GM12878 (cell line): ENCODE measurements at regions not wholly inside any gene's neighbourhood (a gene's known extent, or its start where the extent isn't known, plus 50 kb on each side); places are given as distances from the start of the nearest gene placed in this dataset.

Experiments
- ATAC-seq: fragments of 200-7000 bp; cut with Tn5 transposase; 3 replicates; pipeline ENCODE4 v1.9.1; 2020; ENCODE audit warnings: mild to moderate bottlenecking, moderate library complexity
- BruUV-seq: library from RNA; stranded (reverse); fragments of 400-500 nt; replicated peaks from 2 replicates; lab custom pipeline; 2021; lab: Mats Ljungman, UMichigan
- CTCF ChIA-PET: fragments of 300-600 bp; sonication (Branson Sonifier 250); formaldehyde crosslinking; extraction: SDS; loops from one replicate; lab custom pipeline; 2021; ENCODE audit warnings: inconsistent platforms; lab: Yijun Ruan, JAX
- POLR2A ChIA-PET: fragments of 350-600 bp; formaldehyde crosslinking; extraction: SDS; loops from one replicate; lab custom pipeline; 2021; ENCODE audit warnings: inconsistent platforms; lab: Charles Lee
- RAD21 ChIA-PET: fragments of 300-600 bp; sonication (Branson Sonifier 250); formaldehyde crosslinking; loops from one replicate; lab custom pipeline; 2023; ENCODE audit warnings: antibody characterized with exemption; ENCODE audit not compliant: unreplicated experiment; lab: Charles Lee
- SMC1A ChIA-PET: fragments of 300-600 bp; sonication (Branson Sonifier 250); formaldehyde crosslinking; loops from one replicate; lab custom pipeline; 2023; ENCODE audit not compliant: unreplicated experiment, uncharacterized antibody; lab: Charles Lee
- DNase-seq: peaks from one replicate; pipeline ENCODE4 v3.0.0-alpha.2; 2011; ENCODE audit warnings: low read depth, low spot score
- FAIRE-seq: peaks from 3 replicates; lab custom pipeline; 2011; peaks lifted over from hg19 to GRCh38; lab: Jason Lieb, UNC
- H2AFZ ChIP-seq: 2 replicates; pipeline ENCODE4 v1.6.0; 2011; ENCODE audit warnings: low read depth, low read length, control low read depth; ENCODE audit not compliant: control insufficient read depth
- H3K27ac ChIP-seq: 2 replicates; pipeline ENCODE4 v1.5.1; 2011; ENCODE audit warnings: control low read depth; ENCODE audit not compliant: control insufficient read depth, insufficient read depth
- H3K27me3 ChIP-seq, 2 experiments: replicated peaks in 1 of 2; 2 replicates each; pipeline versions ENCODE4 v1.6.0 to v1.6.1; 2011; ENCODE audit warnings: low read length in 1 of 2; ENCODE audit not compliant: control insufficient read depth in 2 of 2, insufficient read depth in 2 of 2
- H3K36me3 ChIP-seq, 2 experiments: 2 replicates each; pipeline ENCODE4 v1.5.1; 2011; ENCODE audit warnings: low read length in 1 of 2; ENCODE audit not compliant: control insufficient read depth in 2 of 2, insufficient read depth in 2 of 2
- H3K4me1 ChIP-seq: 2 replicates; pipeline ENCODE4 v1.6.1; 2011; ENCODE audit warnings: mild to moderate bottlenecking, low read length, moderate library complexity, mixed read lengths; ENCODE audit not compliant: control insufficient read depth, insufficient read depth
- H3K4me2 ChIP-seq: 2 replicates; pipeline ENCODE4 v1.6.0; 2011; ENCODE audit warnings: control low read depth; ENCODE audit not compliant: control insufficient read depth, insufficient read depth
- H3K4me3 ChIP-seq: fragments of 200-600 bp; sonication (generic); 2 replicates; pipeline ENCODE4 v1.5.1; 2016
- H3K79me2 ChIP-seq: 2 replicates; pipeline ENCODE4 v1.6.0; 2011; ENCODE audit warnings: low read length; ENCODE audit not compliant: control insufficient read depth, insufficient read depth
- H3K9ac ChIP-seq: 2 replicates; pipeline ENCODE4 v1.8.0; 2011; ENCODE audit warnings: low read length, control low read depth, mixed read lengths; ENCODE audit not compliant: control insufficient read depth, insufficient read depth
- H3K9me3 ChIP-seq: replicated peaks from 3 replicates; pipeline ENCODE4 v1.5.1; 2011; ENCODE audit warnings: mild to moderate bottlenecking, low read length; ENCODE audit not compliant: control insufficient read depth, insufficient read depth
- H4K20me1 ChIP-seq: 2 replicates; pipeline ENCODE4 v1.6.0; 2011; ENCODE audit not compliant: control insufficient read depth, insufficient read depth
- ATF7 ChIP-seq: fragments of 450-650 bp; IDR thresholded peaks from 2 replicates; pipeline ENCODE4 v1.6.1; 2016; ENCODE audit warnings: low read depth, mild to moderate bottlenecking
- CHD4 ChIP-seq: fragments of 200-600 bp; sonication (generic); IDR thresholded peaks from 2 replicates; pipeline ENCODE4 v1.6.1; 2016; ENCODE audit warnings: mild to moderate bottlenecking
- FOXK2 ChIP-seq: fragments of 450-650 bp; IDR thresholded peaks from 2 replicates; pipeline ENCODE4 v1.6.1; 2017; ENCODE audit warnings: mild to moderate bottlenecking, moderate library complexity
- MEF2A ChIP-seq: IDR thresholded peaks from 2 replicates; pipeline ENCODE4 v1.6.1; 2011; ENCODE audit warnings: low read depth, mild to moderate bottlenecking, low read length, moderate library complexity; ENCODE audit not compliant: insufficient read depth
- NRF1 ChIP-seq: conservative IDR thresholded peaks from 2 replicates; pipeline ENCODE4 v1.6.1; 2011; ENCODE audit warnings: mild to moderate bottlenecking, low read depth, low read length, improper control_type of control experiment
- POLR2AphosphoS2 ChIP-seq: IDR thresholded peaks from 2 replicates; pipeline ENCODE4 v1.6.1; 2011; ENCODE audit warnings: low read depth, mild to moderate bottlenecking, low read length, improper control_type of control experiment, moderate library complexity
- ZNF207 ChIP-seq: fragments of 450-650 bp; IDR thresholded peaks from 2 replicates; pipeline ENCODE4 v1.6.1; 2014; ENCODE audit warnings: antibody characterized with exemption, mild to moderate bottlenecking, borderline replicate concordance
- ZNF217 ChIP-seq: fragments of 450-650 bp; IDR thresholded peaks from 2 replicates; pipeline ENCODE4 v1.6.1; 2017; ENCODE audit warnings: antibody characterized with exemption, mild to moderate bottlenecking
- WGBS: methylation state at CpG from one replicate; pipeline ENCODE4 v1.1.6; 2016; ENCODE audit warnings: low lambda C conversion rate; ENCODE audit not compliant: insufficient replicate concordance, insufficient coverage; ENCODE audit errors: missing lambda C conversion rate; 5-methylcytosine and 5-hydroxymethylcytosine counted together
- in situ Hi-C: fragments of 300-500 bp; cut with MboI; formaldehyde crosslinking; loops from 9 replicates; pipeline ENCODE4 v1.14.3; 2018; ENCODE audit warnings: mixed read lengths
- intact Hi-C: fragments of 100-400 bp; cut with micrococcal nuclease; formaldehyde crosslinking; loops from one replicate; pipeline ENCODE4 v1.14.2; 2022; ENCODE audit not compliant: unreplicated experiment
- TF ChIP-seq, protein P1 (sequence below): IDR thresholded peaks from 2 replicates; pipeline ENCODE4 v1.6.1; 2012; ENCODE audit warnings: improper control_type of control experiment, low read depth, low read length; ENCODE audit not compliant: insufficient replicate concordance
- TF ChIP-seq, protein P2 (sequence below): fragments of 450-650 bp; IDR thresholded peaks from 2 replicates; pipeline ENCODE4 v1.6.1; 2017; ENCODE audit warnings: antibody characterized with exemption, mild to moderate bottlenecking, moderate library complexity
- TF ChIP-seq, protein P3 (sequence below): IDR thresholded peaks from 2 replicates; pipeline ENCODE4 v1.6.1; 2011; ENCODE audit warnings: low read depth, low read length, improper control_type of control experiment, borderline replicate concordance
- TF ChIP-seq, protein P4 (sequence below): IDR thresholded peaks from 2 replicates; pipeline ENCODE4 v1.6.1; 2011; ENCODE audit warnings: mild to moderate bottlenecking, low read depth, low read length, moderate library complexity; ENCODE audit not compliant: insufficient replicate concordance

DNA sequence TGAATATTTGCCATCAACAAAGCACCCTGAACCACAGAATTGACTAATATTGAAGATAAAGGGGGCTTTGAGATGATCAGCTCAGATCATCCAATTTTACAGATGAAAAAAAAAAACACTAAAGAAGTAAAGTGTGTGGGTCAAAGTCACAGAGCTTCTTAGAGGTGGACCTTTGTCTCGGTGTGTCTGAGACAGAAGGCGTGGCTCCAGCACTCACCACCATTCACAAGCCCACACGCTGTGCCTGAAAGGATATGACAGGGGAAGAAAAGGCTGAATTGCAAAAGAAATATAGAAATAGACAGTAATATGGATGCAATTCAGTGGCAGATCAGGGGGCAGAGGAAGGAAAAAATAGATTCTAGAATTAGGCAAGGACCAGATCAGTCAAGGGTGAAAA is 114.9 kb upstream of the PLXNA4 start:
- SMC1A ChIA-PET = no interaction called here
- no peak for ATAC-seq

More for the DNA sequence above, 114.9 kb upstream of the PLXNA4 start:
- Histone ChIP-seq H3K9ac (no peak overlapping the region), H3K9me3 (no peaks in the 10 kb centered on the region), H3K79me2 (no peaks in the 10 kb centered on the region), H3K4me2 (no peak overlapping the region), H2AFZ (no peak overlapping the region), H3K4me3 (no peak overlapping the region), H3K27me3 (no peaks in the 10 kb centered on the region), H3K4me1 (no peaks in the 10 kb centered on the region), H3K36me3 (no peaks in the 10 kb centered on the region), H3K27ac (no peak overlapping the region), H4K20me1 (no peaks in the 10 kb centered on the region)
- TF ChIP-seq, protein P1, sequence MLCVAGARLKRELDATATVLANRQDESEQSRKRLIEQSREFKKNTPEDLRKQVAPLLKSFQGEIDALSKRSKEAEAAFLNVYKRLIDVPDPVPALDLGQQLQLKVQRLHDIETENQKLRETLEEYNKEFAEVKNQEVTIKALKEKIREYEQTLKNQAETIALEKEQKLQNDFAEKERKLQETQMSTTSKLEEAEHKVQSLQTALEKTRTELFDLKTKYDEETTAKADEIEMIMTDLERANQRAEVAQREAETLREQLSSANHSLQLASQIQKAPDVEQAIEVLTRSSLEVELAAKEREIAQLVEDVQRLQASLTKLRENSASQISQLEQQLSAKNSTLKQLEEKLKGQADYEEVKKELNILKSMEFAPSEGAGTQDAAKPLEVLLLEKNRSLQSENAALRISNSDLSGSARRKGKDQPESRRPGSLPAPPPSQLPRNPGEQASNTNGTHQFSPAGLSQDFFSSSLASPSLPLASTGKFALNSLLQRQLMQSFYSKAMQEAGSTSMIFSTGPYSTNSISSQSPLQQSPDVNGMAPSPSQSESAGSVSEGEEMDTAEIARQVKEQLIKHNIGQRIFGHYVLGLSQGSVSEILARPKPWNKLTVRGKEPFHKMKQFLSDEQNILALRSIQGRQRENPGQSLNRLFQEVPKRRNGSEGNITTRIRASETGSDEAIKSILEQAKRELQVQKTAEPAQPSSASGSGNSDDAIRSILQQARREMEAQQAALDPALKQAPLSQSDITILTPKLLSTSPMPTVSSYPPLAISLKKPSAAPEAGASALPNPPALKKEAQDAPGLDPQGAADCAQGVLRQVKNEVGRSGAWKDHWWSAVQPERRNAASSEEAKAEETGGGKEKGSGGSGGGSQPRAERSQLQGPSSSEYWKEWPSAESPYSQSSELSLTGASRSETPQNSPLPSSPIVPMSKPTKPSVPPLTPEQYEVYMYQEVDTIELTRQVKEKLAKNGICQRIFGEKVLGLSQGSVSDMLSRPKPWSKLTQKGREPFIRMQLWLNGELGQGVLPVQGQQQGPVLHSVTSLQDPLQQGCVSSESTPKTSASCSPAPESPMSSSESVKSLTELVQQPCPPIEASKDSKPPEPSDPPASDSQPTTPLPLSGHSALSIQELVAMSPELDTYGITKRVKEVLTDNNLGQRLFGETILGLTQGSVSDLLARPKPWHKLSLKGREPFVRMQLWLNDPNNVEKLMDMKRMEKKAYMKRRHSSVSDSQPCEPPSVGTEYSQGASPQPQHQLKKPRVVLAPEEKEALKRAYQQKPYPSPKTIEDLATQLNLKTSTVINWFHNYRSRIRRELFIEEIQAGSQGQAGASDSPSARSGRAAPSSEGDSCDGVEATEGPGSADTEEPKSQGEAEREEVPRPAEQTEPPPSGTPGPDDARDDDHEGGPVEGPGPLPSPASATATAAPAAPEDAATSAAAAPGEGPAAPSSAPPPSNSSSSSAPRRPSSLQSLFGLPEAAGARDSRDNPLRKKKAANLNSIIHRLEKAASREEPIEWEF = no peak
- TF ChIP-seq, protein P2, sequence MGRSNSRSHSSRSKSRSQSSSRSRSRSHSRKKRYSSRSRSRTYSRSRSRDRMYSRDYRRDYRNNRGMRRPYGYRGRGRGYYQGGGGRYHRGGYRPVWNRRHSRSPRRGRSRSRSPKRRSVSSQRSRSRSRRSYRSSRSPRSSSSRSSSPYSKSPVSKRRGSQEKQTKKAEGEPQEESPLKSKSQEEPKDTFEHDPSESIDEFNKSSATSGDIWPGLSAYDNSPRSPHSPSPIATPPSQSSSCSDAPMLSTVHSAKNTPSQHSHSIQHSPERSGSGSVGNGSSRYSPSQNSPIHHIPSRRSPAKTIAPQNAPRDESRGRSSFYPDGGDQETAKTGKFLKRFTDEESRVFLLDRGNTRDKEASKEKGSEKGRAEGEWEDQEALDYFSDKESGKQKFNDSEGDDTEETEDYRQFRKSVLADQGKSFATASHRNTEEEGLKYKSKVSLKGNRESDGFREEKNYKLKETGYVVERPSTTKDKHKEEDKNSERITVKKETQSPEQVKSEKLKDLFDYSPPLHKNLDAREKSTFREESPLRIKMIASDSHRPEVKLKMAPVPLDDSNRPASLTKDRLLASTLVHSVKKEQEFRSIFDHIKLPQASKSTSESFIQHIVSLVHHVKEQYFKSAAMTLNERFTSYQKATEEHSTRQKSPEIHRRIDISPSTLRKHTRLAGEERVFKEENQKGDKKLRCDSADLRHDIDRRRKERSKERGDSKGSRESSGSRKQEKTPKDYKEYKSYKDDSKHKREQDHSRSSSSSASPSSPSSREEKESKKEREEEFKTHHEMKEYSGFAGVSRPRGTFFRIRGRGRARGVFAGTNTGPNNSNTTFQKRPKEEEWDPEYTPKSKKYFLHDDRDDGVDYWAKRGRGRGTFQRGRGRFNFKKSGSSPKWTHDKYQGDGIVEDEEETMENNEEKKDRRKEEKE = no peak
- TF ChIP-seq POLR2AphosphoS2 (no peak), CHD4 (no peak), ATF7 (no peak), ZNF207 (no peak), NRF1 (no peak), FOXK2 (no peak), ZNF217 (no peak), MEF2A (no peak)
- TF ChIP-seq, protein P3, sequence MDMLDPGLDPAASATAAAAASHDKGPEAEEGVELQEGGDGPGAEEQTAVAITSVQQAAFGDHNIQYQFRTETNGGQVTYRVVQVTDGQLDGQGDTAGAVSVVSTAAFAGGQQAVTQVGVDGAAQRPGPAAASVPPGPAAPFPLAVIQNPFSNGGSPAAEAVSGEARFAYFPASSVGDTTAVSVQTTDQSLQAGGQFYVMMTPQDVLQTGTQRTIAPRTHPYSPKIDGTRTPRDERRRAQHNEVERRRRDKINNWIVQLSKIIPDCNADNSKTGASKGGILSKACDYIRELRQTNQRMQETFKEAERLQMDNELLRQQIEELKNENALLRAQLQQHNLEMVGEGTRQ = no peak
- TF ChIP-seq, protein P4, sequence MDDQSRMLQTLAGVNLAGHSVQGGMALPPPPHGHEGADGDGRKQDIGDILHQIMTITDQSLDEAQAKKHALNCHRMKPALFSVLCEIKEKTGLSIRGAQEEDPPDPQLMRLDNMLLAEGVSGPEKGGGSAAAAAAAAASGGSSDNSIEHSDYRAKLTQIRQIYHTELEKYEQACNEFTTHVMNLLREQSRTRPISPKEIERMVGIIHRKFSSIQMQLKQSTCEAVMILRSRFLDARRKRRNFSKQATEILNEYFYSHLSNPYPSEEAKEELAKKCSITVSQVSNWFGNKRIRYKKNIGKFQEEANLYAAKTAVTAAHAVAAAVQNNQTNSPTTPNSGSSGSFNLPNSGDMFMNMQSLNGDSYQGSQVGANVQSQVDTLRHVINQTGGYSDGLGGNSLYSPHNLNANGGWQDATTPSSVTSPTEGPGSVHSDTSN = no peak
- 34% methylated on average over 3 of the region's 3 CpGs for WGBS
- POLR2A ChIA-PET = interaction anchor here (0.6 kb wide), 1 partner anchor 1129 kb away, joined by 3 read pairs; no protein-coding TSS in a partner anchor
- BruUV-seq = no TSS peak
- in situ Hi-C loops (no loop called here), intact Hi-C loops (no loop called here)
- FAIRE-seq (no peak), DNase-seq (no peak)
- CTCF ChIA-PET = no interaction called here
- RAD21 ChIA-PET = no interaction called here
